ENCODE measurements at regions not wholly inside any gene's neighbourhood (a gene's known extent, or its start where the extent isn't known, plus 50 kb on each side); places are given as distances from the start of the nearest gene placed in this dataset.

GRCh38 chr1:87867626-87868025, 538.9 kb downstream of the LMO4 start:
- no peak for TF ChIP-seq CTCF (IDR thresholded peaks at IDR 0.05)
- TF ChIP-seq POLR2A (IDR thresholded peaks at IDR 0.05) = no peak

All from testis (tissue), 2 donors.